GM12872 (cell line): ENCODE measurements at regions not wholly inside any gene's neighbourhood (a gene's known extent, or its start where the extent isn't known, plus 50 kb on each side); places are given as distances from the start of the nearest gene placed in this dataset.

Source experiments
- TF ChIP-seq, protein P1 (sequence below): IDR thresholded peaks from 3 replicates; pipeline ENCODE4 v1.5.1; 2011; ENCODE audit warnings: low read depth, mild to moderate bottlenecking, low read length, moderate library complexity; ENCODE audit not compliant: insufficient read depth

DNA sequence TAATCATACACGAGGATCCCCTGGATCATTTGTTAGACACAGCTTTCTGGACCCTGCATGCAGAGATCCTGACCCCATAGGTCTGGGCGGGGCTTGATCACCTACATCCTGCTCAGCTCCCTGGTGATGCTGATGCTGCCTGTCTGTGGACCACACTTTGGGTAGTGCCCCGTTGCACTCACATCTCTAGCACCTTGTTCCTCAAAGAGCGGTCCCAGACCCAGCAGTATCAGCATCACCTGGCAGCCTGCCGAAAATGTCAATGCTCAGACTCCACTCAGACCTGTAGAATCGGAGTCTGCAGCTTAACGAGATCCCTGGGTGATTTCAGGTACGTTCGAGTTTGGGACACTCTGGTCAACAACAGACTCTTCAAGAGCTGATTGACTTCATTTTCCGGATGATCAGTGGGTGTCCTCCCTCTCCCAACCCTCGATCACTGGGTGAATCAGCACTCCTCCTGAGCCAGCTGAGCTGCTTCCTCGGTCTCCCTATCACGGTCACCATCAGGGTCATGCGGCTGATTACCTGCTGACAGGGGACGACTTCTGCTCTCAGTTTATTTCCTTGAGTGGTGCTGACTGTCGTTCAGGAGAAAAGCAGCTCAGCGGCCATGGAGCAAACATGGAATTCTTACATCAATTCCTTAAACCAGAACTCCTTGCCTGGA is 150.6 kb upstream of the RAB12 start:
- TF ChIP-seq, protein P1, sequence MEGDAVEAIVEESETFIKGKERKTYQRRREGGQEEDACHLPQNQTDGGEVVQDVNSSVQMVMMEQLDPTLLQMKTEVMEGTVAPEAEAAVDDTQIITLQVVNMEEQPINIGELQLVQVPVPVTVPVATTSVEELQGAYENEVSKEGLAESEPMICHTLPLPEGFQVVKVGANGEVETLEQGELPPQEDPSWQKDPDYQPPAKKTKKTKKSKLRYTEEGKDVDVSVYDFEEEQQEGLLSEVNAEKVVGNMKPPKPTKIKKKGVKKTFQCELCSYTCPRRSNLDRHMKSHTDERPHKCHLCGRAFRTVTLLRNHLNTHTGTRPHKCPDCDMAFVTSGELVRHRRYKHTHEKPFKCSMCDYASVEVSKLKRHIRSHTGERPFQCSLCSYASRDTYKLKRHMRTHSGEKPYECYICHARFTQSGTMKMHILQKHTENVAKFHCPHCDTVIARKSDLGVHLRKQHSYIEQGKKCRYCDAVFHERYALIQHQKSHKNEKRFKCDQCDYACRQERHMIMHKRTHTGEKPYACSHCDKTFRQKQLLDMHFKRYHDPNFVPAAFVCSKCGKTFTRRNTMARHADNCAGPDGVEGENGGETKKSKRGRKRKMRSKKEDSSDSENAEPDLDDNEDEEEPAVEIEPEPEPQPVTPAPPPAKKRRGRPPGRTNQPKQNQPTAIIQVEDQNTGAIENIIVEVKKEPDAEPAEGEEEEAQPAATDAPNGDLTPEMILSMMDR, result no peak

DNA sequence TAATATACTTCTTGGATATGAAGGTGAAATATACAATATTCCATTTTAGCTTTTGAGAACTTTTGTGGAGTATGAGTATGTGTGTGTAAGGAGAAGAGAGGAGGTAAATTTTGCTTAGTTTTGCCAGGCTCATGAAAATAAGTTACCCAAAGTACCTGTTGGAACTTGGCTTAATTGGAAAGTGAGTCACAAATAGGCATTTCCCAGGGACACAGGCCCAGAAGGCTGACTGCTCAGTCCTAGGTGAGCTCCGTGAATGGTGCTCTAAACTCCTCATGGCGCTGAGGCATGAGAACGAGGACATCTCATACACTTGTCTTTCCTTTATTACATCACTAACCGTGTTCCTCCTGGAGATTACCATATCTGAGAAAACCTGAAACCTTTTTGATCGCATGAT is 148.5 kb upstream of the RAB12 start:
- TF ChIP-seq, protein P1, result no peak

DNA sequence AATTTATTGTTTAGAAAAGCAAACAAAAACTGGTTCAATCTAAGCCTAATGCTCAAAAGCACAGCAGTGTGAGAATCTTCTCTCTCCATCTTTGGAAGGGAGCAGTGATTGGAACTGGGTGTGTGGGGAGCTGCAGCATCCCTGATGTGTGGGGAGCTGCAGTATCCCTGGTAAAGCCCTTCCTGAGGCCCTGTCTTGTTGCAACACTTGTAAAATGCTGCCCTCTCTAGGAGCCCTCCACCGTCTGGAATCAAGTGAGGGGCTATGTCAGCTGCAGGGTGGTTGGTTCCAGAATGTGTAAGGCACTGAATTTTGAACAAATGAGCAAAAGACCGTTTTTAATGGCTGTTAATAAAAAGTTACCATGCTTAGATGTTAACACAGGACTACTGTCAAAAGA is 147.7 kb upstream of the RAB12 start:
- TF ChIP-seq, protein P1, result no peak

DNA sequence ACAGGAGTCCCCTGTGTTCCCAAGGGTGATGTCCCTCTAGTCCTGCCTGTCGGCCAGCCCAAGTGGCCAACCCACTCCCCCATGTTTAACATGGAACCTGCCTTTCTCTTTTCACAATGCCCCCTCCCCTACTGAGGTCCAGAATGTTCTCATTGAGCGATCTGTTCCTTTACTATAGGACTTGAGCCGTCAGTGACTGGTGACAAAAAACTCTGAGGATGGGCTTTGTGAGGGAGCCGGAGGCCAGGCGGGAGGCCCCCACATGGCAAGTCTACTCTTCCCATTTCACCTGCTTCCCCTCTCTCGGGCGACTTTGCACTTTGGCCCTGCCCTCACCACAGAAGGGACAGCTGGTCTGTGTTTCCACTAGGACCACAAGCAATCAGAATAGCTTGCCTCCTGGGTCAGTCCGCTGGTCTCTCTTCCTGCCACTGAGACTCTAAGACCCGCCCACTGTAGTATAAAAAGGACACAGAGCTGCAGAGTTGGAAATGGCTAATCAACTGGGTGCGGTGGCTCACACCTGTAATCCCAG is 146.5 kb upstream of the RAB12 start:
- TF ChIP-seq, protein P1, result no peak

DNA sequence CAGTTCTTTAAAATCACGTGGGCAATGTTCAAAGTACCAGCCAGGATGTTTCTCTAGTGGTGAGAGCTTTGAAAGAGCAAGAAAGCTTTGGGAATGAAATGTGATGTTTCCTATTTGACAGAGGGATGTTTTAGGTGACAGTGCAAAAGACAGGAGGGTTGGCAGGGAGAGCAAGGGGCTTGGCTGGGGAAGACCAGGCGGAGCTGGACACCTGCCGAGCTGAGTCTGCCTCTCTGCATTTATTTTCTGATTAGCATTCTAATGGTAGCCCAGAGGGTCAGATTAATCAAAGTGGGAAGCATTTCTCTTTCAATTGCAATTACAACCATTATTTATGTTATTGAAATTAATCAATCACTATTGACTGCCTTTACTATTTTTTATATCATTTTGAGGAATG is 145.4 kb upstream of the RAB12 start:
- TF ChIP-seq, protein P1, result no peak

DNA sequence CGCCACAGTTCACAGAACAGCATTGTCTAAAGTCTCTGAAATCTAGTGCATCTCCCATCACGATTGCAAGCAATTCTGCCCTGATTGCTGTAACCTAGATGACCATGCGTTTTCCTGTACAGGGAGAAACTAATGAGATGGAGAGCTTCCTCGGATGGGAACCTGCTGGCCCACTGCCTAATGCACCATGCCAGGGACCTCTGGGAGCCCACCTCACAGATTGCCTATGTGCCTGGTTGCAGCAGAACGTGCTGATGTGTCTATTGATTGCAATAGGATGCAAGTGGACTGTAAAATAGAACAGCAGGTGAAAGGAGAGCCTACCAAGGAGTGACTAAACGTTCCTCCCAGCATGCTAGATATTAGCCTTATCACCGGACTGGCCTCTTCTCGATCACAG is 141.0 kb upstream of the RAB12 start:
- TF ChIP-seq, protein P1, result no peak

DNA sequence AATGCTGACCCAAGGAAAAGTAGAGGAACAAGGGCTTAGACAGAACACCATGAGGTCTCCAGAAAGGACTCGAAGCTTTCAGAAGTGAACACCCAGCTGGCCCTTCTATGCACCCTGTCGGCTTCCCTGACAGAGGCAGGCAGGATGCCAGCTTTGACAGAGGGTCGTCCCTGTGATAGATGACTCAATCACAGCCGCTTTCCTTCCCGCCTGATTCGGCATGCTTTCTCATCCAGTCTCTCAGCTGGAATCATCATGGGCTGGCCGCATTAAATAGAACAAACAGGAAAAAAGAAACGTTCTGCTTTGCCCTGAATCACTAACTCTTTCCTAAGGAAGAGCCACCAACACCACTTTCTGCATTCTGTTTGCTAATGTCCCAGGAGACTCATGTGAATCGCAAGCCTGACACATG is 140.3 kb upstream of the RAB12 start:
- TF ChIP-seq, protein P1, result no peak
